ENCODE measurements at regions not wholly inside any gene's neighbourhood (a gene's known extent, or its start where the extent isn't known, plus 50 kb on each side); places are given as distances from the start of the nearest gene placed in this dataset.

DNA sequence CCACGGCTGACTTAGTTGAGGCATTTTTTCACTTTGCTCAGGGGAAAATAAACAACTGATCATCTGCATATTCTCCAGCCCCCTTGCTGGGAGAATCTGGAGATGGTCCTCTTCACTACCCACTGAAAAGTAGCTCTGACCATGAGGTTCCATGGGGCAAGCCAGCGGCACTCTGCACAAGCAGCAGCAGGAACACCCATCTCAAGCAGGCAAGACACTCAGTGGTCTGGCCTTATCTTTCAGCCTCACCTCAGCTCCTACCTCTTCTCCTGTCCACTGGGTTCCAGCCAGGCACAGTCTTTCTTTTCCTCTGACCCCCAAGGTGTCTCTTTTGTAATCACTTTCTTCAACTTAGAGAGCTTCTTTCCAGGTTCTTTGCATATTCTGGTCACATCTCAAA, 280.8 kb upstream of the GRIA1 start:
- H3K4me3 ChIP-seq (ENCODE audit: low read depth, low read length), result no peak overlapping the region
- TF ChIP-seq CTCF (IDR thresholded peaks at IDR 0.05; ENCODE audit: low read depth, low read length, missing control alignments), result no peak
- DNase-seq (ENCODE audit: low read depth), result no peak

- no peak for DNase-seq (ENCODE audit: low read depth)
- no peak for TF ChIP-seq CTCF (IDR thresholded peaks at IDR 0.05; ENCODE audit: low read depth, low read length, missing control alignments)
- no peak overlapping the region for H3K4me3 ChIP-seq (ENCODE audit: low read depth, low read length)
Observed at GRCh38 chr5:153211076-153211475, 279.4 kb upstream of the GRIA1 start.

- H3K4me3 ChIP-seq (ENCODE audit: low read depth, low read length), result no peak overlapping the region
- no peak for DNase-seq (ENCODE audit: low read depth)
- no peak for TF ChIP-seq CTCF (IDR thresholded peaks at IDR 0.05; ENCODE audit: low read depth, low read length, missing control alignments)
Observed at GRCh38 chr5:153212471-153212870, 278.0 kb upstream of the GRIA1 start.

DNA sequence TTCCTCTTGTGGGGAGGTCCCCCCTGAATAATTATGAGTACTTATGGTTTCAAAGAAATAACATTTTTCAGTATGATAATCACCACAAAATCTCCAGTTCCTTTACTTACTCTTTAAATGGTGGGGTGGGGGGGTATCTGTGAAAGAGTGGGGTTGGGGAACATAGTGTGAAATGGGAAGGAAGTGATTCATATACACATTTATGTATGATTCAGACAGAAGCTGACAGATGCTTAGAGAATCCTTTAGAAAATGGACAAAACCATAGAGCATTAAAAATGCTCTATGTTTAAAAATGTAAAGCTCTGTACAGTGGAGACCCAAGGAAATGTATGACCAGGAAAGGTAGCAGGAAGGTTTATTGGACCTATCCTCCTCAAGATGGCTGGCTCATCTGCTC, 267.5 kb upstream of the GRIA1 start:
- H3K4me3 ChIP-seq (ENCODE audit: low read depth, low read length), result no peak overlapping the region
- DNase-seq (ENCODE audit: low read depth), result no peak
- TF ChIP-seq CTCF (IDR thresholded peaks at IDR 0.05; ENCODE audit: low read depth, low read length, missing control alignments), result no peak

- DNase-seq (ENCODE audit: low read depth), result no peak
- no peak overlapping the region for H3K4me3 ChIP-seq (ENCODE audit: low read depth, low read length)
- no peak for TF ChIP-seq CTCF (IDR thresholded peaks at IDR 0.05; ENCODE audit: low read depth, low read length, missing control alignments)
Observed at GRCh38 chr5:153223376-153223775, 267.1 kb upstream of the GRIA1 start.

DNA sequence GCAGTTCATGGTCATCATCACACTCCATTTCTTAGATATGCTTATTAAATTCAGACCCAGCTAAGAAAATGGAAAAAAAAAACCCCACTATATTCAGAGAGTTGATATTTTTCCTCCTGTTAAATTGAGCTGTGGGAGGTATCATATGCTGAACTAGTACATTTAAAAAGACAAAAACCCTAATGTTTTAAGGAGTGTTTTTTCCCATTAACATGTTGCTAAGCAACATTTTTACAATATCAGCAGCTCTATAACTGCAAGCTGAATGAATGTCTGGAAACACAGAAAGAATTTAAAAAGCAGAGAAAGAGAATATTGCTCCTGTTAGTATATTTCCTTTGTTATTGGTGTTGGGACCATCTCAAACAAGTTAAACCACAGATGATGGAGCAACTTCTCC, 265.8 kb upstream of the GRIA1 start:
- H3K4me3 ChIP-seq (ENCODE audit: low read depth, low read length), result no peak overlapping the region
- no peak for TF ChIP-seq CTCF (IDR thresholded peaks at IDR 0.05; ENCODE audit: low read depth, low read length, missing control alignments)
- DNase-seq (ENCODE audit: low read depth), result no peak

DNA sequence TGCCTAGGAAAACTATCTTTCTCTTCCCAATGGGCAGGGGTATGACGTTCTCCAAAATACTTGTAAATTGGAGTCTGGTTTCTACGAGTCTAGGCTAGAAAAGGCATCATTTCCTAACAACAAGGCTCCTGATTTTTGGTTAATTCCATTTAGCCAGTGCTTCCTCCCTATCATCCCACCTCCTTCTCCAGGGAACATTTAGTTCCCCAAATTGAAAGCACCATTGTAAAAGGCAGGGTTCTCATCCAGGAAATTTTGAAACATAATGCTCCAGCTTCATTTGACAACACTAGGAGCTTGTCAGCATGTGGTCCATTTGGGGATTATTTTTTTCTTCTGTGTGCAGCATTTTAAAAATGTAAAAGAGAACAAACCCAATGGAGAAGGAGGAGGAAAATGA, 256.5 kb upstream of the GRIA1 start:
- H3K4me3 ChIP-seq (ENCODE audit: low read depth, low read length), result no peak overlapping the region
- TF ChIP-seq CTCF (IDR thresholded peaks at IDR 0.05; ENCODE audit: low read depth, low read length, missing control alignments), result no peak
- DNase-seq (ENCODE audit: low read depth), result no peak
